IPS-20b (cell line): ENCODE measurements at regions not wholly inside any gene's neighbourhood (a gene's known extent, or its start where the extent isn't known, plus 50 kb on each side); places are given as distances from the start of the nearest gene placed in this dataset.

Source experiments
- H3K27ac ChIP-seq: one replicate; pipeline ENCODE4 v1.5.1; 2013; ENCODE audit warnings: low read length
- H3K27me3 ChIP-seq: 2 replicates; pipeline ENCODE4 v1.6.1; 2013; ENCODE audit warnings: mild to moderate bottlenecking, low read length, inconsistent platforms; ENCODE audit not compliant: insufficient read depth
- H3K36me3 ChIP-seq: 2 replicates; pipeline ENCODE4 v1.6.1; 2013; ENCODE audit warnings: low read depth, mild to moderate bottlenecking, inconsistent platforms, low read length, moderate library complexity; ENCODE audit not compliant: insufficient read depth
- H3K4me1 ChIP-seq: 2 replicates; pipeline ENCODE4 v1.6.1; 2013; ENCODE audit warnings: mild to moderate bottlenecking, control low read depth, inconsistent platforms, low read length, moderate library complexity; ENCODE audit not compliant: insufficient read depth
- H3K4me3 ChIP-seq: 2 replicates; pipeline ENCODE4 v1.5.1; 2013; ENCODE audit warnings: mild to moderate bottlenecking, low read length, inconsistent platforms
- H3K9ac ChIP-seq: 2 replicates; pipeline ENCODE4 v1.6.1; 2013; ENCODE audit warnings: low read depth, mild to moderate bottlenecking, inconsistent platforms, low read length, moderate library complexity
- H3K9me3 ChIP-seq: 2 replicates; pipeline ENCODE4 v1.6.1; 2013; ENCODE audit warnings: mild to moderate bottlenecking, low read depth, low read length, inconsistent platforms; ENCODE audit not compliant: insufficient read depth

DNA sequence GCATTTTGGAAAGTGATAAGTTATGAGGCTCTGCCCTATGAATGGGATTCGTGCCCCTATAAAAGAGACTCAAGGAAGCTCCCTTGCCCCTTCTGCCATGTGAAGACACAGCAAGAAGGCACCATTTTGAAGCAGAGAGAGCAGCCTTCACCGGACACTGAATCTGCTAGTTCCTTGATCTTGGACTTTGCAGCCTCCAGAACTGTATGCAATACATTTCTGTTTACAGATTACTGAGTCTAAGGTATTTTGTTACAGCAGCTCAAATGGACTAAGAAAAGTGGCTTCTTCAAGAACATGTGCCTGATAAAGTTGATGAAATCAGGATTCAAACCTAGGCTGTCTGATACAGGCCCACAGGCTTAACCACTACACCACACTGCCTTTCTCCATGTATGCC lies 131.6 kb upstream of the MAP3K1 start:
- H3K27ac ChIP-seq: no peak overlapping the region
- no peaks in the 10 kb centered on the region for H3K4me1 ChIP-seq
- no peak overlapping the region for H3K4me3 ChIP-seq
- no peak overlapping the region for H3K9ac ChIP-seq
- no peaks in the 10 kb centered on the region for H3K9me3 ChIP-seq
- H3K27me3 ChIP-seq: no peaks in the 10 kb centered on the region
- H3K36me3 ChIP-seq: no peaks in the 10 kb centered on the region

DNA sequence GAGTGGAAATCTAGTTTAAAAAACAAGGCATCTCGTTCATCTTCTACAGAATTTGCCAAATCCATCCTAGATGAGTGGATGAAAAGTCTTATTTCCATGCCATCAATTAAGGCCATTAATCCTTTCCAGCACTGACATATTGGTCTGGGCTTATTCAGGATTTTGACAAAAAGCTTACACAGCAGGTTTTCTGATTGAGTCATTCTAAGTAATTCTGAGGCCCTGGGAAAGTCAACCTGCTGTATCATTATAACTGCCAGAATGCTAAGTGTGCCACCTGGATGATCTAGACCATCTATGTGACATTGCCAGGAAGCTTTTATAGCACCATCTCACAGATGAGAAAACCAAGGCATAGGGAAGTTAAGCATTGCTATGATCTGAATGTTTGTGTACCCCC lies 132.1 kb upstream of the MAP3K1 start:
- H3K27me3 ChIP-seq: no peaks in the 10 kb centered on the region
- no peak overlapping the region for H3K4me3 ChIP-seq
- H3K9ac ChIP-seq: no peak overlapping the region
- no peaks in the 10 kb centered on the region for H3K4me1 ChIP-seq
- H3K36me3 ChIP-seq: no peaks in the 10 kb centered on the region
- H3K27ac ChIP-seq: no peak overlapping the region
- H3K9me3 ChIP-seq: no peaks in the 10 kb centered on the region

DNA sequence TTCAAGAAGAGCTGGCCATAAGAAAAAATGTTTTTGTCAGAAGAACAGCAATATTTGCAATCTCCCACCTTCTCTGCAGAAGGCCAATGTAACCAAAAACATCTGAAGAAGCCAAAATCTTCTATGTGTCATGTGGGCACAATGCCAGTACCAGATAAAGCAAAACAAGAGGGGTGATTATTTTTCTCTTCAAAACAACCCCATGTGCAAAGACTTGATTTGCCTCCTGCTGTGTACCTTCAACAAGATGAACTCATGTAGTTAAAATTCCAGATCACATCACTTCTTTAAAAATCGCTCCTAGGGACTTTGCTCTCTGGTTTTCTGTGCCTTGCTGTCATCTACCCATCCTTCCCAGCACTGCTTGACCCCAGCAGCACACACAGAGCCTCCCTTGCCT lies 134.0 kb upstream of the MAP3K1 start:
- no peak overlapping the region for H3K4me3 ChIP-seq
- no peak overlapping the region for H3K27ac ChIP-seq
- no peaks in the 10 kb centered on the region for H3K27me3 ChIP-seq
- no peak overlapping the region for H3K9ac ChIP-seq
- no peaks in the 10 kb centered on the region for H3K36me3 ChIP-seq
- no peaks in the 10 kb centered on the region for H3K4me1 ChIP-seq
- H3K9me3 ChIP-seq: no peaks in the 10 kb centered on the region; the same call in 1 of the 2 replicates

DNA sequence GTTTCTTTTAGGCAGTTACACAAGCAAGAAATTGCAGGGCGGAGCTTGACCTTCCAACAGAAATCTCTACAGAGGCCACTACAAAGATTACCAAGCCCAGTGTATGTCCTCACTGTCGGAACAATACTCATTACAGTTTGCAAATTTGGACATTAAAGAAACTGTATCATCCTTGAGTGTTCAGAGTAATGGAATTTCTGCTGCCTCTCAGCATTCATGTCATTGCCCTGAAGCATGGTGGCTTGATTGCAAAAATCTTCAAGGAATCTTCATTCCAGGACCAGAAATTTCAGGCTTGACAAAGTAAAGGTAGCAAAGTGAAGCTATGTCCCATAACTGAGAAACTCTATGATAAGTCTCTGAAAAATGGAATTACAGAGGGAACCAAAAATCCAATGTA lies 134.6 kb upstream of the MAP3K1 start:
- Histone ChIP-seq H3K4me3 (no peak overlapping the region), H3K27me3 (no peaks in the 10 kb centered on the region), H3K9ac (no peak overlapping the region), H3K36me3 (no peaks in the 10 kb centered on the region), H3K9me3 (no peaks in the 10 kb centered on the region; the same call in 1 of the 2 replicates), H3K27ac (no peak overlapping the region), H3K4me1 (no peaks in the 10 kb centered on the region)

DNA sequence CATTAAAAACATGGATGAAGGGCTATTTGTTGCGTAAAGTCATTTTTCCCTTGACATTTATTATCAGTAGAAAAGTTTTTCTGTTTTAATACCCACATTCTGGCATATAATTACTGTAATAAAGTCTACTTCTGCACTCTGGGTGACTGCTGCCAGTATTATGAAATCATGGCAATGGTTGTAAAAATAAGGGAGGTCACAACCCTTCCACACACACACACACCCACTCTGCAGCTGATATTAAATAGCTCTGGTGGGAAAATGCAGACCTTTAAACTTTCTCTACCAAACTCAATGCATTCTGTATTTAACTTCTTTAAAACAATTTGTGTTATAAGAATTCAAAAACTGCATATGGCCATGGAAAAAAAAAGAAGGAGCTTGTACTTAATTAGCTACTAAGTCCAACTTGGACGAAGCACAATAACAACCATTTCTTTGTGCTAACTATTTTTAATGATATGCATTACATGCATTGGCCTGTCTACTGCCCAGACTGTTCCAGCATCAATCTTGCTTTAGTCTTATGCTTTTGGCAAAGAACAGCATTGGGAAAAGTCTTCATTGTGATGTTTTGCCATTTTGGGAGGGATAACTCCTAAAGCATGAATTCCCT lies 137.6 kb upstream of the MAP3K1 start:
- Histone ChIP-seq H3K36me3 (no peaks in the 10 kb centered on the region), H3K27me3 (0 out of 2 replicates have a peak, but pooled peaks cover 3% of the 10 kb centered on the region), H3K4me1 (no peaks in the 10 kb centered on the region), H3K27ac (no peak overlapping the region), H3K4me3 (no peak overlapping the region), H3K9ac (no peak overlapping the region), H3K9me3 (no peaks in the 10 kb centered on the region; the same call in 1 of the 2 replicates)

DNA sequence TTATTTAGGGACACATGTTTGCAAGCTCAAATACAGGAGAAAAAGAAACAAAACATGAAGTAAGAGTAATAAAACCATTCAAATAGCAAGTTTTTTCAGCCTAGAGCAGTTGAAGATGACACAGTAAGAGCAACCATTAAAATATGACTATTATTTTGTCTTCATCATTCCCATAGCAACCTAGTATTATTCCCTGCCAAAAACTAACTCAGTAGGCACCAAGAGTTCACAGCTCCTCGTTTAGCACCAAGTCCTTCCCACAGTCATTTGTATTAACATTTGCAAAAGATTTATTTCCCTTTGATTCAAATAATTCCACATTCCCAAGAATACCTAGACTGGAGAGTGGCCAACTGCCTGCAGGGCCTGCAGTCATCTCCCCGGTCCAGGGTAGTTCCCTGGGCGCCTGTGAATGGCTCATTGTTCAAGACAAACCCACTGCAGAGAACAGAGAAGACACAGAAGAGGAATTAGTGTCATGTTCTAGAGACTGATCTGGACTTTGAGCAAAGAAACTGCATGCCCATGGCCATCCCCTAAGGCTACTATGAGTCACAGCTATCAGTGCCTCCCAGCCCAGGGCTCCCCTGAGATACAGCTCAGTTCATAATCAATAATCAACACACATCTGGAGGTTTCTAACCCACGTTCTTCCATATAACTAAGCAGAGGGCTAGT lies 139.1 kb upstream of the MAP3K1 start:
- Histone ChIP-seq H3K4me3 (no peak overlapping the region), H3K9me3 (no peaks in the 10 kb centered on the region; the same call in 1 of the 2 replicates), H3K4me1 (peaks cover 9% of the 10 kb centered on the region), H3K9ac (no peak overlapping the region), H3K27me3 (0 out of 2 replicates have a peak, but pooled peaks cover 3% of the 10 kb centered on the region), H3K27ac (no peak overlapping the region), H3K36me3 (no peaks in the 10 kb centered on the region)

DNA sequence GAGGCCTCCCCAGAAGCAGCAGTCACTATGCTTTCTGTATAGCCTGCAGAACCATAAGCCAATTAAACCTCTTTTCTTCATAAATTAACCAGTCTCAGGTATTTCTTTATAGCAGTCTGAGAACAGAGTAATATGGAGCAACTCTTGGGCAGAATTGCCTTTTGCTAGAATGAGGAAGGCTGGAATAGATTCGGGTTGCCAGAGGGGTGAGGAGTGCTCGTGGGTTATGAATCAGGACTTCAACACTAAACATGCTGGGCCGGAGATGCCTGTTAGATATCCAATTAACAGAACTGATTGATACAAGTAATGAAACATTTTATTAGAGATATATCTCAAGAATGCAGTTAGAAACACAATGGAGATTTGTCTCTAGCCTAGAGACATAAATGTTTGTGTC lies 140.9 kb upstream of the MAP3K1 start:
- no peak overlapping the region for H3K27ac ChIP-seq
- H3K9ac ChIP-seq: no peak overlapping the region
- no peaks in the 10 kb centered on the region; the same call in 1 of the 2 replicates for H3K9me3 ChIP-seq
- H3K4me1 ChIP-seq: peaks cover 26% of the 10 kb centered on the region
- H3K27me3 ChIP-seq: 0 out of 2 replicates have a peak, but pooled peaks cover 3% of the 10 kb centered on the region
- no peak overlapping the region for H3K4me3 ChIP-seq
- H3K36me3 ChIP-seq: no peaks in the 10 kb centered on the region

DNA sequence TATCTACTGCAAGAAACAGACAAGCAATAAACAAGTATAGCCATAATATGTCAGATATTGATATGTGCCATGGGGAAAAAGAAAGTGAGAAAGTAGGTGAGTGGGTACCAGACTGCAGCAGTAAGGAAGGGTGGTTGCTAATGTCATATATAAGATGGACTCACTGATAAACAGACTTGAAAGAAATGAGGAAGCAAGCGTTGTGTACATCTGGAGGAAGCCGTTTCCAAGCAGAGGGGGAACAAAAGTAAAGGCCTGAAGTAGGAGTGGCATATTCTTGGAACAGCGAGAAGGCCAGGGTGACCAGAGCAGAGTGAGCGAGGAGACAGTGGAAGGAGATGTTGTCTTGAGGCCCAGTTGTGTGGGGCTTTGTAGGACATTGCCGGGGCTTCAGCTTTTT lies 142.2 kb upstream of the MAP3K1 start:
- peaks cover 31% of the 10 kb centered on the region for H3K4me1 ChIP-seq
- no peak overlapping the region for H3K9ac ChIP-seq
- no peaks in the 10 kb centered on the region for H3K36me3 ChIP-seq

DNA sequence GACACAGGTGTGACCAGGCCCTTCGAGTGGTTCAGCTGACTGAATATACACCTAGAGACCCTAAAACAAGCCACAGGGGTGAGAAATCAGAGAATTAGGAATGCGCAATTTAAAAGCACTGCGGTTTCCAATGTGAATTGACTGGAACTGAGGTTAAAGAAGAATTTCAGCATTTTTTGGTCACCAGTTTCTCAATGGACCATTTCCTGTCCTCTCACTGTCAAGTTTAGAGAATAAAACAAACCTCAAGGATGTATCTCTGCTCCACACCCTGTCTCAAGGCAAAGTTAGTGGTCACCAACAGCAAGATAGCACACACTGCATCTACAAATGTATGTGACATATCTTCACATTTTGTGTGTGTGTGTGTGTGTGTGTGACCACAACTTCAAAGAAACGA lies 143.8 kb upstream of the MAP3K1 start:
- Histone ChIP-seq H3K9me3 (no peaks in the 10 kb centered on the region), H3K4me3 (no peak overlapping the region), H3K36me3 (no peaks in the 10 kb centered on the region), H3K27me3 (0 out of 2 replicates have a peak, but pooled peaks cover 3% of the 10 kb centered on the region), H3K4me1 (peaks cover 31% of the 10 kb centered on the region), H3K27ac (no peak overlapping the region), H3K9ac (no peak overlapping the region)

More for the DNA sequence above, 142.2 kb upstream of the MAP3K1 start:
- Histone ChIP-seq H3K27me3 (0 out of 2 replicates have a peak, but pooled peaks cover 3% of the 10 kb centered on the region), H3K9me3 (no peaks in the 10 kb centered on the region; the same call in 1 of the 2 replicates), H3K27ac (no peak overlapping the region), H3K4me3 (no peak overlapping the region)

DNA sequence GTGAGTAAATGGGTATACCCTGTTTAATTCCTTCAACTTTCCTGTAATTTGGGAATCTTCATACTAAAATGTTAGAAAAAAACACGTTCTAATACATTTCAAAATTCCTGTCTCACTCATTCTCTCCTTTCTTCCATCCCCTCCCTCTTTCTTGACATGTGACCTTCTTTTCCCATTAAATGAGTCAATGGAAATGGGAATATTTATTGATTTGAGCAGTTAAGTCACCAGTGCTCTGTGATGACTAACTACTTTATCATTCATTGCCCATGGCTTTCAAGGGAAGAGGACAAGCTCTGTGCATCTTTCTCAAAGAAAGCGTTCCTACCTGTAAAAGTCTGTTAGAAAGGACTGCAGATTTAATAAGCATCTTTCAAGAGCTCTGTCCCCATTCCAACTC lies 144.4 kb upstream of the MAP3K1 start:
- Histone ChIP-seq H3K9me3 (no peaks in the 10 kb centered on the region), H3K4me1 (peaks cover 31% of the 10 kb centered on the region), H3K27ac (no peak overlapping the region), H3K27me3 (0 out of 2 replicates have a peak, but pooled peaks cover 3% of the 10 kb centered on the region), H3K36me3 (no peaks in the 10 kb centered on the region), H3K4me3 (0 out of 2 replicates have a peak overlapping the region, but pooled peaks have one; percentile 2), H3K9ac (no peak overlapping the region; the same call in 1 of the 2 replicates)

DNA sequence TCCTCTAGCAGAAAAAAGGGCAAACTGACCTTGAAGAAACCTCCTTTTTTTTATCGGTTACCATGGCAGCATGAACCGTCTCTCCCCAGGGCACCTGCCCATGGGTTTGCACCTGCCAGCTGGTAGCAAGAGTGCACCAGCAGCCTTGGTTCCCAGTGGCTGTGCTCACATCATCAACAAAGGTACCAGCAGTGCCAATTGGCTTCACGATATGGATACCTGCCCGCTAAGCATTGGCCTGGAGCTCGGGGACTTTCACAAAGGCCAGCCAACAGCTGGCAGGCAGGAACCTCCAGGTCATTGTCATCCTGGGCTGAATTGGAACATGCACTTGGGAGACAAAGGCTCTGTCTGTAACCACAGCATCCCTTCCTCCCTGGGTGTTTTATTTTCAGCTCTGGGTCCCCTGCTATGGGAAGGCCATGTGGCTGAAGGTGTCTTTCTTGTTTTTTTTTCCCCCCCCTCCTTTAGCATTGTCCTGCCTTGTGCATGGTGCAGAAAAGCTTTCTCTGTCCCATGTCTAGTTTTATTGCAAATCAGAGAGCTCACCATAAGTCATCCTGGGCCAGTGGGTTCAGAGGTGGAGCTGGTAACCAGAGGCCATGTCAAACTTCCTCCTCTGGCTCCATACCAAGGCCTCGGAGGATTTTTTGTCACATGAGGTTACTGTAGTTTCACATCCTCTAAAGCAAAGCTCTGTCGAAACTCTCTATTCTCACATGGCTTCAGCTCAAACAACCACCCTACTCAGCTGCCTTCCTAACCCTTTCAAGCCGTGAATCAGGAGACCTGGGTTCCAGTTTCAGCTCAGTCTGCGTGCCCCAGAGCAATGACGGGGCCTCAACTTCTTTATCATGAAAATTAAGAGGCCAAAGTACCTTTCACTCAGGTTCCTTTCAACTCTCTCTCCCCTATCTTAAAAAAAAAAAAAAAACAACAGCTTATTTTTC lies 145.5 kb upstream of the MAP3K1 start:
- H3K4me1 ChIP-seq: peaks cover 31% of the 10 kb centered on the region
- H3K36me3 ChIP-seq: no peaks in the 10 kb centered on the region
- H3K27ac ChIP-seq: no peak overlapping the region
- H3K9me3 ChIP-seq: no peaks in the 10 kb centered on the region
- H3K9ac ChIP-seq: peak overlapping the region; percentile 17; the same call in 1 of the 2 replicates
- H3K27me3 ChIP-seq: 0 out of 2 replicates have a peak, but pooled peaks cover 3% of the 10 kb centered on the region
- peak overlapping the region; percentile 12; the same call in 1 of the 2 replicates for H3K4me3 ChIP-seq
